ENCODE measurements at regions not wholly inside any gene's neighbourhood (a gene's known extent, or its start where the extent isn't known, plus 50 kb on each side); places are given as distances from the start of the nearest gene placed in this dataset.

DNA sequence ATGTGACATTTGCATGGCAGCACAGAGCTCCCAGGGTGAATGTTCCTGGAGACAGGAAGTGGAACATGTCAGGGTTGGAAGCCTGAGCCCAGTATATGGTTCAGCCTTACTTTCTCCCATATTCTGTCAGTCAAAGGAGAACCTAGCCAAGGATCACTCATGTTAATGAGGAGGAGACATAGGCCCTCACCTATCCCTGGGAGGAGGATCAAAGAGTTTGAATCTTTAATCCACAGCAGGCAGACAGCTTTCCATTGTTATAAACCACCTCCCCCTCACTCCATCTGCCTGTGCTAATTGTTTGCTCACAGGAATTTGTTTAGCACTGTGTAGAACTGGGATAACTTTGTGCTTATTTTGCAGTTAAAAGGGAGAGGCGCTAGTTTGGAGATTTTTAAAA, 1069.1 kb downstream of the EFNB2 start:
- Histone ChIP-seq H2AFZ (ENCODE audit: low read depth, low read length, poor library complexity, severe bottlenecking) (no peak overlapping the region), H3K79me2 (ENCODE audit: insufficient read depth, low read length) (no peaks in the 10 kb centered on the region), H3K36me3 (ENCODE audit: control insufficient read depth in 1 of 2, insufficient read depth in 2 of 2, low read length in 2 of 2) (no peaks in the 10 kb centered on the region), H3K9me2 (ENCODE audit: insufficient read depth) (no peaks in the 10 kb centered on the region), H3K9me3 (ENCODE audit: control insufficient read depth in 1 of 2, insufficient read depth in 1 of 2, low read depth in 1 of 2, low read length in 2 of 2) (no peaks in the 10 kb centered on the region), H3K4me3 (replicated peaks in 1 of 2; ENCODE audit: low read depth in 1 of 2, low read length in 2 of 2) (no peak overlapping the region), H4K20me1 (ENCODE audit: insufficient read depth) (no peaks in the 10 kb centered on the region), H3K9ac (ENCODE audit: low read length) (no peak overlapping the region), H3K27me3 (ENCODE audit: insufficient read depth, low read length) (no peaks in the 10 kb centered on the region), H3K4me2 (ENCODE audit: low read length) (no peak overlapping the region), H3K4me1 (ENCODE audit: control insufficient read depth in 1 of 2, insufficient read depth in 2 of 2, low read length in 2 of 2) (no peaks in the 10 kb centered on the region), H3K27ac (ENCODE audit: low read depth, low read length) (no peak overlapping the region)
- POLR2A ChIA-PET, result no interaction called here
- CTCF ChIA-PET, result no interaction called here
- DNase-seq (ENCODE audit: low read depth, low spot score) (no peak), ATAC-seq (no peak)
- RAD21 ChIA-PET (ENCODE audit: low non-redundant PET in 1 of 2, low total read pairs in 2 of 2, uncharacterized antibody in 2 of 2, unreplicated experiment in 2 of 2), result no interaction called here
- BruUV-seq (replicated peaks), result no TSS peak
- TF ChIP-seq, protein P1, sequence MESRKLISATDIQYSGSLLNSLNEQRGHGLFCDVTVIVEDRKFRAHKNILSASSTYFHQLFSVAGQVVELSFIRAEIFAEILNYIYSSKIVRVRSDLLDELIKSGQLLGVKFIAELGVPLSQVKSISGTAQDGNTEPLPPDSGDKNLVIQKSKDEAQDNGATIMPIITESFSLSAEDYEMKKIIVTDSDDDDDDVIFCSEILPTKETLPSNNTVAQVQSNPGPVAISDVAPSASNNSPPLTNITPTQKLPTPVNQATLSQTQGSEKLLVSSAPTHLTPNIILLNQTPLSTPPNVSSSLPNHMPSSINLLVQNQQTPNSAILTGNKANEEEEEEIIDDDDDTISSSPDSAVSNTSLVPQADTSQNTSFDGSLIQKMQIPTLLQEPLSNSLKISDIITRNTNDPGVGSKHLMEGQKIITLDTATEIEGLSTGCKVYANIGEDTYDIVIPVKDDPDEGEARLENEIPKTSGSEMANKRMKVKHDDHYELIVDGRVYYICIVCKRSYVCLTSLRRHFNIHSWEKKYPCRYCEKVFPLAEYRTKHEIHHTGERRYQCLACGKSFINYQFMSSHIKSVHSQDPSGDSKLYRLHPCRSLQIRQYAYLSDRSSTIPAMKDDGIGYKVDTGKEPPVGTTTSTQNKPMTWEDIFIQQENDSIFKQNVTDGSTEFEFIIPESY (IDR thresholded peaks at IDR 0.05; ENCODE audit: extremely low read depth, insufficient replicate concordance, low read length), result no peak
- no peak for TF ChIP-seq CEBPB (IDR thresholded peaks at IDR 0.05; ENCODE audit: low read depth)
- TF ChIP-seq ZFX (IDR thresholded peaks at IDR 0.05), result no peak
- TF ChIP-seq ZNF274 (IDR thresholded peaks at IDR 0.05; ENCODE audit: low read depth, low read length), result no peak
- TF ChIP-seq, protein P2, sequence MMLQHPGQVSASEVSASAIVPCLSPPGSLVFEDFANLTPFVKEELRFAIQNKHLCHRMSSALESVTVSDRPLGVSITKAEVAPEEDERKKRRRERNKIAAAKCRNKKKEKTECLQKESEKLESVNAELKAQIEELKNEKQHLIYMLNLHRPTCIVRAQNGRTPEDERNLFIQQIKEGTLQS (IDR thresholded peaks at IDR 0.05), result no peak
- TF ChIP-seq, protein P3, sequence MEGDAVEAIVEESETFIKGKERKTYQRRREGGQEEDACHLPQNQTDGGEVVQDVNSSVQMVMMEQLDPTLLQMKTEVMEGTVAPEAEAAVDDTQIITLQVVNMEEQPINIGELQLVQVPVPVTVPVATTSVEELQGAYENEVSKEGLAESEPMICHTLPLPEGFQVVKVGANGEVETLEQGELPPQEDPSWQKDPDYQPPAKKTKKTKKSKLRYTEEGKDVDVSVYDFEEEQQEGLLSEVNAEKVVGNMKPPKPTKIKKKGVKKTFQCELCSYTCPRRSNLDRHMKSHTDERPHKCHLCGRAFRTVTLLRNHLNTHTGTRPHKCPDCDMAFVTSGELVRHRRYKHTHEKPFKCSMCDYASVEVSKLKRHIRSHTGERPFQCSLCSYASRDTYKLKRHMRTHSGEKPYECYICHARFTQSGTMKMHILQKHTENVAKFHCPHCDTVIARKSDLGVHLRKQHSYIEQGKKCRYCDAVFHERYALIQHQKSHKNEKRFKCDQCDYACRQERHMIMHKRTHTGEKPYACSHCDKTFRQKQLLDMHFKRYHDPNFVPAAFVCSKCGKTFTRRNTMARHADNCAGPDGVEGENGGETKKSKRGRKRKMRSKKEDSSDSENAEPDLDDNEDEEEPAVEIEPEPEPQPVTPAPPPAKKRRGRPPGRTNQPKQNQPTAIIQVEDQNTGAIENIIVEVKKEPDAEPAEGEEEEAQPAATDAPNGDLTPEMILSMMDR (IDR thresholded peaks at IDR 0.05 in 2 of 3, conservative IDR thresholded peaks at IDR 0.05 in 1 of 3; ENCODE audit: borderline replicate concordance in 1 of 3, insufficient read depth in 1 of 3, low read depth in 2 of 3, low read length in 2 of 3), result no peak
- TF ChIP-seq EGR1 (IDR thresholded peaks at IDR 0.05; ENCODE audit: low read depth), result no peak
- intact Hi-C loops (cut with micrococcal nuclease), result no loop called here

Measured in HCT116 (cell line).